Tibial nerve (tissue), 4 donors: ENCODE measurements at regions not wholly inside any gene's neighbourhood (a gene's known extent, or its start where the extent isn't known, plus 50 kb on each side); places are given as distances from the start of the nearest gene placed in this dataset.

Experiments used
- DNase-seq, 2 donors: peaks; one replicate each; pipeline ENCODE4 v3.0.0-alpha.2; 2019; ENCODE audit warnings: low spot score in 2 of 2
- H3K27ac ChIP-seq, 4 donors: fragments of 200-600 bp; sonication (generic) in 3 of 4; one replicate each; pipeline ENCODE4 v1.5.1; 2017 to 2019; ENCODE audit warnings: mild to moderate bottlenecking in 1 of 4
- H3K27me3 ChIP-seq, 2 donors: fragments of 200-600 bp; sonication (generic) in 1 of 2; one replicate each; pipeline versions ENCODE4 v1.5.1 to v1.6.0; 2017 to 2019
- H3K36me3 ChIP-seq, 3 donors: fragments of 200-600 bp; sonication (generic); one replicate each; pipeline ENCODE4 v1.5.1; 2018 to 2019
- H3K4me1 ChIP-seq, 4 donors: fragments of 200-600 bp; sonication (generic) in 3 of 4; one replicate each; pipeline ENCODE4 v1.5.1; 2017 to 2019
- H3K4me3 ChIP-seq, 4 donors: fragments of 200-600 bp; sonication (generic) in 3 of 4; one replicate each; pipeline ENCODE4 v1.5.1; 2017 to 2019; ENCODE audit warnings: mild to moderate bottlenecking in 1 of 4, moderate library complexity in 1 of 4
- H3K9me3 ChIP-seq, 4 donors: fragments of 200-600 bp; sonication (generic) in 3 of 4; one replicate each; pipeline ENCODE4 v1.5.1; 2017 to 2019
- EP300 ChIP-seq, 2 donors: sonication (generic); formaldehyde crosslinking; IDR thresholded peaks; one replicate each; pipeline ENCODE4 v1.6.1; 2017; ENCODE audit warnings: antibody characterized with exemption in 2 of 2, mild to moderate bottlenecking in 1 of 2
- POLR2A ChIP-seq, 2 donors: fragments of 450-650 bp; IDR thresholded peaks; one replicate each; pipeline ENCODE4 v1.6.1; 2017; ENCODE audit warnings: antibody characterized with exemption in 2 of 2, mild to moderate bottlenecking in 2 of 2, moderate library complexity in 2 of 2
- WGBS, 2 donors: methylation state at CpG; one replicate each; pipeline ENCODE4 v1.1.5; 2018; 5-methylcytosine and 5-hydroxymethylcytosine counted together
- TF ChIP-seq, protein P1 (sequence below), 5 experiments: fragments of 200-600 bp in 3 of 5; fragments of 450-650 bp in 2 of 5; sonication (generic) in 3 of 5; IDR thresholded peaks; one replicate each; pipeline ENCODE4 v1.5.1; 2016 to 2019; ENCODE audit warnings: antibody characterized with exemption in 5 of 5, mild to moderate bottlenecking in 3 of 5, moderate library complexity in 2 of 5

DNA sequence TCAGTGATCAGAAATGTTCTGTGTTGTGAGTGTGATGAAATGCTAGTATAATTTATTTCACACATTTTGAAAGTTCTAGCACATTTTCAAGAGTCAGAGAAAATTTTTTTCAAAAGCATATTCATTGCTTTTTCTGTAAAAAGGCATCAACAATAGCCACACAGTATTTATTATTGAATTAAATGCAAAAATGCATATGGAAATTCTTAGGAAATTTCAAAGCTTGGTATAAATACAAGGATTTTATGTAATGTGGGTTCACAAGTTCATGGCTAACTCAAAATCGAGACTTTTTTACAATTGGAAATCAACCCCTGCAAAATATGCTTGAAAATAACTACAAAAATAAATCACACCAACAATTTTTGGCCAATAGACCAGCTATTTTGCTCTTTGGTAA is 302.0 kb upstream of the ECI2 start:
- TF ChIP-seq EP300 (IDR thresholded peaks at IDR 0.05) (no peak), POLR2A (IDR thresholded peaks at IDR 0.05) (no peak)
- TF ChIP-seq, protein P1, sequence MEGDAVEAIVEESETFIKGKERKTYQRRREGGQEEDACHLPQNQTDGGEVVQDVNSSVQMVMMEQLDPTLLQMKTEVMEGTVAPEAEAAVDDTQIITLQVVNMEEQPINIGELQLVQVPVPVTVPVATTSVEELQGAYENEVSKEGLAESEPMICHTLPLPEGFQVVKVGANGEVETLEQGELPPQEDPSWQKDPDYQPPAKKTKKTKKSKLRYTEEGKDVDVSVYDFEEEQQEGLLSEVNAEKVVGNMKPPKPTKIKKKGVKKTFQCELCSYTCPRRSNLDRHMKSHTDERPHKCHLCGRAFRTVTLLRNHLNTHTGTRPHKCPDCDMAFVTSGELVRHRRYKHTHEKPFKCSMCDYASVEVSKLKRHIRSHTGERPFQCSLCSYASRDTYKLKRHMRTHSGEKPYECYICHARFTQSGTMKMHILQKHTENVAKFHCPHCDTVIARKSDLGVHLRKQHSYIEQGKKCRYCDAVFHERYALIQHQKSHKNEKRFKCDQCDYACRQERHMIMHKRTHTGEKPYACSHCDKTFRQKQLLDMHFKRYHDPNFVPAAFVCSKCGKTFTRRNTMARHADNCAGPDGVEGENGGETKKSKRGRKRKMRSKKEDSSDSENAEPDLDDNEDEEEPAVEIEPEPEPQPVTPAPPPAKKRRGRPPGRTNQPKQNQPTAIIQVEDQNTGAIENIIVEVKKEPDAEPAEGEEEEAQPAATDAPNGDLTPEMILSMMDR (IDR thresholded peaks at IDR 0.05) = no peak

DNA sequence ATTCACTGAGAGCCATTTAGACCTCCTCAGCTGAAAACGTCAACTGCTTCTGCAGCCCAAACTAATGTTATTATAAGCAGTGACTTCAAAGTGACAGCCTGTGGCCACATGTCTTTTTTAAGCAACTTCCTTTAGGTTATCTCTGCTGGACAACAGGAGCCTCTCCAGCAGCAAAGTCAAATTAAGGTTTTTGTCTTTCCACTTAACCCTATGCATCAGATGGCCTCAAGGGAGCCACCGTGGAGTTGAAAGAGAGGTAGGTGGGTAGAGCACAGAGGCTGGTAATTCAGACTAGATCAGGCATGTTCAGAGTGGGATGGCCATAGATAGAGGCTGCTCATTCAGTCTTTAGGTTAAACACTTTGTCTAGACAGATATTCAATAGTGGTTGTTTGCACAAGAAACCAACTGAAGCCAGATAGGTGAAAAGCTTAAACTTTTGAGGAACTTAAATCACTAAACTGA is 300.6 kb upstream of the ECI2 start:
- no peak overlapping the region for H3K4me3 ChIP-seq
- H3K4me1 ChIP-seq = no peaks in the 10 kb centered on the region
- peaks cover 0 to 8% (median 0%) of the 10 kb centered on the region in 4 donors for H3K9me3 ChIP-seq
- DNase-seq = no peak
- H3K27me3 ChIP-seq = no peaks in the 10 kb centered on the region
- 45 to 62% methylated on average over 2 of the region's 2 CpGs for WGBS, 2 donors
- TF ChIP-seq EP300 (IDR thresholded peaks at IDR 0.05) (no peak), POLR2A (IDR thresholded peaks at IDR 0.05) (no peak)
- TF ChIP-seq, protein P1 (IDR thresholded peaks at IDR 0.05) = no peak
- no peak overlapping the region for H3K27ac ChIP-seq
- H3K36me3 ChIP-seq = no peaks in the 10 kb centered on the region

More for the DNA sequence above, 302.0 kb upstream of the ECI2 start:
- no peaks in the 10 kb centered on the region for H3K4me1 ChIP-seq
- H3K27me3 ChIP-seq = no peaks in the 10 kb centered on the region
- no peaks in the 10 kb centered on the region for H3K36me3 ChIP-seq
- WGBS, 2 donors = 27 to 40% methylated on average over 1 of the region's 1 CpG
- no peak for DNase-seq
- H3K9me3 ChIP-seq = peaks cover 0 to 8% (median 0%) of the 10 kb centered on the region in 4 donors
- no peak overlapping the region for H3K4me3 ChIP-seq
- H3K27ac ChIP-seq = no peak overlapping the region

GRCh38 chr6:4434655-4435054 is 299.3 kb upstream of the ECI2 start:
- H3K36me3 ChIP-seq = no peaks in the 10 kb centered on the region
- TF ChIP-seq EP300 (IDR thresholded peaks at IDR 0.05) = no peak
- no peak for TF ChIP-seq POLR2A (IDR thresholded peaks at IDR 0.05)
- TF ChIP-seq, protein P1 (IDR thresholded peaks at IDR 0.05) = no peak
- H3K9me3 ChIP-seq = peaks cover 0 to 12% (median 0%) of the 10 kb centered on the region in 4 donors
- DNase-seq = no peak
- WGBS, 2 donors = 95% methylated on average over 4 of the region's 4 CpGs
- no peaks in the 10 kb centered on the region for H3K27me3 ChIP-seq
- no peak overlapping the region for H3K4me3 ChIP-seq
- H3K4me1 ChIP-seq = no peaks in the 10 kb centered on the region
- H3K27ac ChIP-seq = no peak overlapping the region

DNA sequence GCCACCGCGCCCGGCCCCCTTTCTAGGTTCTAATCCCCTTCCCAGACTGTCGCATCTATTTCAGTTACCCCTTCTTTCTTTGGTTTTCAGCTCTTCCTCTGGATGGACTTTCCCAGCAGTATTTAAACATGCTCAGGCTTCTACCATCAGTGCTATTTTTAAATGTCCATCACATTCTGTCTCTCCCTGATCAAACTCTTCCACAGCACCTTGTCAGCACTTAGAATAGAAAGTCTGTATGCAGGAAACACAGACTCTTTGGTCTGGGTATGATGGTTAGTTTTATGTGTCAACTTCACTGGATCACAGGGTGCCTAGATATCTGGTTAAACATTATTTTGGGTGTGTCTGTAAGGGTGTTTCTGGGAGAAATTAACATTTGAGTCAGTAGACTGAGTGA is 297.8 kb upstream of the ECI2 start:
- TF ChIP-seq EP300 (IDR thresholded peaks at IDR 0.05) (no peak), POLR2A (IDR thresholded peaks at IDR 0.05) (no peak)
- TF ChIP-seq, protein P1 (IDR thresholded peaks at IDR 0.05) = no peak
- no peaks in the 10 kb centered on the region for H3K27me3 ChIP-seq
- H3K4me3 ChIP-seq = no peak overlapping the region
- no peak for DNase-seq
- 98 to 99% methylated on average over 4 of the region's 4 CpGs for WGBS, 2 donors
- H3K27ac ChIP-seq = no peak overlapping the region
- H3K36me3 ChIP-seq = no peaks in the 10 kb centered on the region
- peaks cover 0 to 14% (median 0%) of the 10 kb centered on the region in 4 donors for H3K9me3 ChIP-seq
- no peaks in the 10 kb centered on the region for H3K4me1 ChIP-seq

DNA sequence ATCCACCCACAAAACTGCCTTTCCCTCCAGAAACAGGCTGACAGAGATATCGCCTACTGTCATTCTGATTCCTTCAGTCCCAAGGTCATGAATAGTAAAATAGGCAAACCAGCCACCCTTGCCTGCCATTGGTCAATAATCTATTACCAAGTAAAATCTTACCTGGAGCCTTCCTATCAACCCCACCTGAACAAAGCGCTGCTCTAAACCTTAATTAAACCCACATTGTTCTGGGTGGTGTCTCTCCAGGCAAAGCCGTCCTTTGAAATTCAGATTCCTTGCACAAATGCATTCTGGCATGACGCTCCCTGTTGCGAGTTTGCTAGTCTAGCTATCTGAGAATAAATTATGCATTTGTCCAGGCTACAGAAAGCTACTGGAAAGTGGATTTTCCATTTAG is 291.6 kb upstream of the ECI2 start:
- WGBS, 2 donors = 88 to 89% methylated on average over 5 of the region's 5 CpGs

More for the DNA sequence above, 291.6 kb upstream of the ECI2 start:
- TF ChIP-seq POLR2A (IDR thresholded peaks at IDR 0.05) (no peak), EP300 (IDR thresholded peaks at IDR 0.05) (no peak)
- TF ChIP-seq, protein P1 (IDR thresholded peaks at IDR 0.05) = no peak
- no peak for DNase-seq
- no peak overlapping the region for H3K27ac ChIP-seq
- no peaks in the 10 kb centered on the region for H3K27me3 ChIP-seq
- H3K4me1 ChIP-seq = no peaks in the 10 kb centered on the region
- peaks cover 0 to 20% (median 2%) of the 10 kb centered on the region in 4 donors for H3K9me3 ChIP-seq
- no peak overlapping the region for H3K4me3 ChIP-seq
- no peaks in the 10 kb centered on the region for H3K36me3 ChIP-seq
